SK-N-MC (cell line): ENCODE measurements at regions not wholly inside any gene's neighbourhood (a gene's known extent, or its start where the extent isn't known, plus 50 kb on each side); places are given as distances from the start of the nearest gene placed in this dataset.

Experiments used
- DNase-seq: peaks from one replicate; pipeline ENCODE4 v3.0.0-alpha.2; 2011; ENCODE audit warnings: low read depth, low spot score
- H3K27ac ChIP-seq: fragments of 200-600 bp; sonication (generic); 2 replicates; pipeline ENCODE4 v1.5.1; 2016; ENCODE audit warnings: mixed run types
- H3K36me3 ChIP-seq: fragments of 200-600 bp; sonication (generic); 2 replicates; pipeline ENCODE4 v1.6.1; 2017; ENCODE audit warnings: antibody characterized with exemption, low read length, mixed read lengths; ENCODE audit not compliant: insufficient read depth
- H3K4me3 ChIP-seq: fragments of 200-600 bp; sonication (generic); 2 replicates; pipeline ENCODE4 v1.5.1; 2016
- H3K9ac ChIP-seq: fragments of 200-600 bp; sonication (generic); 2 replicates; pipeline ENCODE4 v1.8.0; 2017; ENCODE audit warnings: mixed run types, mixed read lengths; ENCODE audit not compliant: insufficient read length
- H3K9me3 ChIP-seq: fragments of 200-600 bp; sonication (generic); 2 replicates; pipeline ENCODE4 v1.6.1; 2017; ENCODE audit warnings: low read depth, mild to moderate bottlenecking, antibody characterized with exemption, low read length, moderate library complexity, mixed read lengths
- EZH2 ChIP-seq: fragments of 200-600 bp; sonication (generic); IDR thresholded peaks from one replicate; pipeline ENCODE4 v1.6.1; 2017; ENCODE audit warnings: antibody characterized with exemption
- FOXP2 ChIP-seq: optimal IDR thresholded peaks from 2 replicates; pipeline ENCODE3; 2011; ENCODE audit warnings: mild to moderate bottlenecking, moderate library complexity; ENCODE audit not compliant: insufficient read depth; ENCODE audit errors: extremely low read length, control extremely low read depth
- POLR2AphosphoS5 ChIP-seq: IDR thresholded peaks from 2 replicates; pipeline ENCODE4 v1.6.1; 2012; ENCODE audit warnings: mild to moderate bottlenecking, low read depth, low read length, borderline replicate concordance

DNA sequence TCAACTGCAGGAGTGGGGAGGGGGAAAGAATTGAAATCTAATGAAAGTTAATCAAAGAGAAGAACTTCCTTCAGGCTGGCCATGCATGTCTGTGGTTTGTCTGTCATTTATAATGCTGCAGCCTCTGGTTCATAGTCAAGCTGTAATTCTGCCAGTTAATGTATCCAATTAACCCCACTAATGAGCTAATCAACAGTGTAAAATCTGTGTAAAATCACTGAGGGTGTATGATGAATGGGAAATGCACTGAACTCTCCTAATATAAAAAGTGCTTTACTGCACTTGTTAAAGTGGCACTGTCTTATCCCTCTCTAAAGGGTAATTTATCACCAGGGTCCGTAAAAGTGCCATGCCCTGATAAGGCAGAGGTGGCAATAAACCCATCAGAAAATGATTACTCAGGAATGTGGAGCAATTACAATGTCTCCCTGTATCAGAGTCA is 798.1 kb downstream of the PDHA2 start:
- Histone ChIP-seq H3K27ac (no peak overlapping the region), H3K4me3 (no peak overlapping the region), H3K9me3 (no peaks in the 10 kb centered on the region), H3K36me3 (no peaks in the 10 kb centered on the region), H3K9ac (no peak overlapping the region)
- no peak for DNase-seq
- TF ChIP-seq EZH2 (no peak), FOXP2 (no peak), POLR2AphosphoS5 (no peak; the same call in 1 of the 2 replicates)

DNA sequence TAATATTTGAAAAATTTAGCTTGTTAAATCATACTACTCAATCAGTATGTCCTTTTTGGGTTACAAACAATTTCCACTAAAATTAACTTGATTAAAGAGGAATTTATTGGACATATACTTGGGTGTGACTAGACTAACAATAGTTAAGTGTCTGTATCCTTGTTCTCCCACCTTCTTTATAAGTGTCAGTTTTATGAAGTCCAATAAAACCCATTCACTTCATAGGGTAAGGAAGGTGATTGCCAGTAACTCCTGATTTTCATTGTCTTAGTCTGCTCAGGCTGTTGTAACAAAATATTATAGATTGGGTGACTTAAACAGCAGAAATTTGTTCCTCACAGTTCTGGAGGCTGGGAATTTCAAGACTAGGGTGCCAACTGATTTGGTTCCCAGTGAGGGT is 800.0 kb downstream of the PDHA2 start:
- Histone ChIP-seq H3K9ac (no peak overlapping the region), H3K36me3 (no peaks in the 10 kb centered on the region), H3K27ac (no peak overlapping the region), H3K9me3 (no peaks in the 10 kb centered on the region), H3K4me3 (no peak overlapping the region)
- DNase-seq, result no peak
- TF ChIP-seq POLR2AphosphoS5 (no peak), FOXP2 (no peak), EZH2 (no peak)

- TF ChIP-seq EZH2 (no peak), POLR2AphosphoS5 (no peak), FOXP2 (no peak)
- H3K27ac ChIP-seq, result no peak overlapping the region
- H3K9ac ChIP-seq, result no peak overlapping the region
- H3K9me3 ChIP-seq, result no peaks in the 10 kb centered on the region
- no peak overlapping the region for H3K4me3 ChIP-seq
- H3K36me3 ChIP-seq, result no peaks in the 10 kb centered on the region
- no peak for DNase-seq
These were observed 802.6 kb downstream of the PDHA2 start for GRCh38 chr4:96642490-96642889.

GRCh38 chr4:96646146-96646545 is 806.3 kb downstream of the PDHA2 start:
- H3K9me3 ChIP-seq, result no peaks in the 10 kb centered on the region
- H3K36me3 ChIP-seq, result no peaks in the 10 kb centered on the region
- H3K9ac ChIP-seq, result no peak overlapping the region
- TF ChIP-seq EZH2 (no peak), FOXP2 (no peak), POLR2AphosphoS5 (no peak)
- H3K4me3 ChIP-seq, result no peak overlapping the region
- no peak for DNase-seq
- H3K27ac ChIP-seq, result no peak overlapping the region

GRCh38 chr4:96649536-96649935 is 809.6 kb downstream of the PDHA2 start:
- Histone ChIP-seq H3K36me3 (no peaks in the 10 kb centered on the region), H3K4me3 (no peak overlapping the region), H3K27ac (no peak overlapping the region), H3K9ac (no peak overlapping the region), H3K9me3 (no peaks in the 10 kb centered on the region)
- no peak for DNase-seq
- no peak for TF ChIP-seq FOXP2
- TF ChIP-seq EZH2, result no peak
- no peak for TF ChIP-seq POLR2AphosphoS5

GRCh38 chr4:96652158-96652557 is 812.3 kb downstream of the PDHA2 start:
- H3K27ac ChIP-seq, result no peak overlapping the region
- H3K9ac ChIP-seq, result no peak overlapping the region
- H3K4me3 ChIP-seq, result no peak overlapping the region
- H3K36me3 ChIP-seq, result no peaks in the 10 kb centered on the region
- DNase-seq, result no peak
- no peaks in the 10 kb centered on the region for H3K9me3 ChIP-seq
- TF ChIP-seq POLR2AphosphoS5, result no peak
- TF ChIP-seq FOXP2, result no peak
- TF ChIP-seq EZH2, result no peak

DNA sequence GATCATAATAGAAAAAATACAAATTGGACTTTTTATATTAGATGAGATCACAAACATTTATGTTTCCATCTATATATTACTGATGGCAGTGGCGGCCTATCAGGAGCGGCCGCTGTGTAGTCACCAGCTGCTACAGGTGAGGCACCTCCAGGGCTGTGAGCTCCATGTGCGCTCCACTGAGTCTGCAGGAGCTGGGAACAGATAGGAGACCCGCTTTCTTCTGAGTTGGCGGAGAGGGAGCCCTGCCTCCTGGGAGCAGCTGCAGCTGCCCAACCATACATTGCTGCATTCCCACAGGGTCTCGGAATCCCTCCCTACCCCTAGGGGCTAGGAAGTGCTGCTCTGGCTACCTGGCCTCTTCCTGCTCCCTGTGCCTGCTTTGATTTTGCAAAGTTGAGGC is 812.9 kb downstream of the PDHA2 start:
- no peaks in the 10 kb centered on the region for H3K36me3 ChIP-seq
- no peak overlapping the region for H3K4me3 ChIP-seq
- no peak overlapping the region for H3K9ac ChIP-seq
- H3K27ac ChIP-seq, result no peak overlapping the region
- TF ChIP-seq EZH2 (no peak), POLR2AphosphoS5 (no peak), FOXP2 (no peak)
- no peaks in the 10 kb centered on the region for H3K9me3 ChIP-seq
- no peak for DNase-seq

DNA sequence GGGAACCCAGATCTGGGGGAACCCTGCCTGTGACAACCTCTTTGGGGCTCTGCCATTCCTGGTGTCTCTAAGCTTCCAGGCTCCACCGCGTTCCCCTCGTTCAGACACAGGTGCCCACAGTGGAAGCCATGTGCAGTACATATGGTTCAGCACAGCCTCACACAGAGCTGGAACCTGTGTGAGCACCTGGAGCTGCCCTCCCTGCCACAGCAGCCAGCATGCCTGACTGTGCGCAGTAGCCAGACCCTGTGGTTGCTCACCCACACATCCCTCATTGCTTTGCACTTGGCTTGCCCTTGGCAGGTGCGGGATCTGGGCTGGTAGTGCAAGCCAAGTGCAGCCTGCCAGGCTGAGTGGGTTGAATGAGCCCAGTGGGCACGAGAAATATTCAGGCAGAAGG is 814.2 kb downstream of the PDHA2 start:
- no peak overlapping the region for H3K4me3 ChIP-seq
- TF ChIP-seq EZH2 (no peak), POLR2AphosphoS5 (no peak), FOXP2 (no peak)
- no peak overlapping the region for H3K9ac ChIP-seq
- DNase-seq, result no peak
- H3K36me3 ChIP-seq, result no peaks in the 10 kb centered on the region
- H3K27ac ChIP-seq, result no peak overlapping the region
- H3K9me3 ChIP-seq, result no peaks in the 10 kb centered on the region

DNA sequence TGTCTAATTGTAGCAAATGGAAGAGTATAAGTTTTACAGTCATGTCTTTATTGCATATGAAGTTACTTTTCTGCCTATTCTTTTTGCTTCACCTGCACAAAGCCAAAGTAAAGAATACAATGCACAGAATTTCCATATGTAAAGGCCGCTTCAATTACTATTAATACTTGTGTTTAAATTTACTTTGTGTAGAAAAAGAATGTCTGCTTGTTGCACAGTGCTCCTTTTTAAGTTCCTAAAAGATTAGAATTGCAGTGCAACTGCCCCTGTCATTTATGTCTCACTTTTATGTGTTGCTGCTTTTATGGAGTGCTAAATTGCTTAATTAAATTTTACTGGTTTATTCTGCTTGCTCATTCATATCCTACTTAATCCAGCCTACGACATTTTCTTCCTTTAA is 830.5 kb downstream of the PDHA2 start:
- TF ChIP-seq FOXP2 (no peak), POLR2AphosphoS5 (no peak), EZH2 (no peak)
- no peak overlapping the region for H3K9ac ChIP-seq
- no peaks in the 10 kb centered on the region for H3K36me3 ChIP-seq
- DNase-seq, result no peak
- H3K4me3 ChIP-seq, result no peak overlapping the region
- H3K27ac ChIP-seq, result no peak overlapping the region
- H3K9me3 ChIP-seq, result no peaks in the 10 kb centered on the region
